ENCODE measurements at regions not wholly inside any gene's neighbourhood (a gene's known extent, or its start where the extent isn't known, plus 50 kb on each side); places are given as distances from the start of the nearest gene placed in this dataset.

- TF ChIP-seq EP300 (IDR thresholded peaks at IDR 0.05) (no peak), CTCF (IDR thresholded peaks at IDR 0.05) (no peak)
Observed at GRCh38 chr4:33421887-33422286, 2701.7 kb downstream of the PCDH7 start.
